GM23338 (cell line): ENCODE measurements at regions not wholly inside any gene's neighbourhood (a gene's known extent, or its start where the extent isn't known, plus 50 kb on each side); places are given as distances from the start of the nearest gene placed in this dataset.

ENCODE experiments used
- ATAC-seq: fragments of 200-7000 bp; cut with Tn5 transposase; 3 replicates; pipeline ENCODE4 v1.9.1; 2020
- DNase-seq: peaks from one replicate; pipeline ENCODE4 v3.0.0-alpha.2; 2015; ENCODE audit warnings: low spot score
- H2AFZ ChIP-seq: fragments of 200-600 bp; sonication (generic); 2 replicates; pipeline ENCODE4 v1.8.0; 2016; ENCODE audit warnings: antibody characterized with exemption, mild to moderate bottlenecking, moderate library complexity
- H3F3A ChIP-seq: fragments of 200-600 bp; sonication (generic); replicated peaks from 2 replicates; pipeline ENCODE4 v1.8.0; 2017; ENCODE audit warnings: antibody characterized with exemption, mixed run types, low read depth
- H3K27ac ChIP-seq: fragments of 200-600 bp; sonication (generic); 2 replicates; pipeline ENCODE4 v1.6.1; 2016; ENCODE audit warnings: low read depth
- H3K27me3 ChIP-seq: fragments of 200-600 bp; sonication (generic); 2 replicates; pipeline ENCODE4 v1.8.0; 2016; ENCODE audit warnings: mild to moderate bottlenecking, mixed run types, moderate library complexity; ENCODE audit not compliant: insufficient read depth
- H3K36me3 ChIP-seq: fragments of 200-600 bp; sonication (generic); 2 replicates; pipeline ENCODE4 v1.8.0; 2016; ENCODE audit warnings: mild to moderate bottlenecking; ENCODE audit not compliant: insufficient read depth
- H3K4me1 ChIP-seq: fragments of 200-600 bp; sonication (generic); 2 replicates; pipeline ENCODE4 v1.8.0; 2016; ENCODE audit warnings: mild to moderate bottlenecking, moderate library complexity; ENCODE audit not compliant: insufficient read depth
- H3K4me2 ChIP-seq: fragments of 200-600 bp; sonication (generic); 2 replicates; pipeline ENCODE4 v1.7.1; 2017; ENCODE audit warnings: mixed run types
- H3K4me3 ChIP-seq: fragments of 200-600 bp; sonication (generic); 2 replicates; pipeline ENCODE4 v1.6.1; 2016; ENCODE audit warnings: mixed run types
- H3K79me2 ChIP-seq: fragments of 200-600 bp; sonication (generic); replicated peaks from 2 replicates; pipeline ENCODE4 v1.8.0; 2017; ENCODE audit warnings: mild to moderate bottlenecking; ENCODE audit not compliant: insufficient read depth
- H3K9me2 ChIP-seq: fragments of 200-600 bp; sonication (generic); 2 replicates; pipeline ENCODE4 v1.8.0; 2017; ENCODE audit not compliant: insufficient read depth
- H4K20me1 ChIP-seq: fragments of 200-600 bp; sonication (generic); replicated peaks from 2 replicates; pipeline ENCODE4 v1.8.0; 2017; ENCODE audit warnings: mild to moderate bottlenecking; ENCODE audit not compliant: insufficient read depth
- H3K27ac Mint-ChIP-seq: 2 replicates; pipeline ENCODE4 v1.8.0; 2020; ENCODE audit warnings: inconsistent platforms, mild to moderate bottlenecking, moderate library complexity, mixed read lengths
- H3K27me3 Mint-ChIP-seq: 3 replicates; pipeline ENCODE4 v1.8.0; 2022; ENCODE audit warnings: low read depth, mild to moderate bottlenecking, moderate library complexity, mixed read lengths, inconsistent platforms; ENCODE audit not compliant: insufficient read depth, poor library complexity
- H3K36me3 Mint-ChIP-seq: 3 replicates; pipeline ENCODE4 v1.8.0; 2021; ENCODE audit warnings: low read depth, mild to moderate bottlenecking, inconsistent platforms, moderate library complexity, mixed read lengths
- H3K4me1 Mint-ChIP-seq: 3 replicates; pipeline ENCODE4 v1.8.0; 2020; ENCODE audit warnings: mild to moderate bottlenecking, inconsistent platforms, mixed read lengths
- H3K4me3 Mint-ChIP-seq: 3 replicates; pipeline ENCODE4 v1.8.0; 2021; ENCODE audit warnings: moderate library complexity, mild to moderate bottlenecking, inconsistent platforms, mixed read lengths
- H3K9me3 Mint-ChIP-seq: 3 replicates; pipeline ENCODE4 v1.8.0; 2020; ENCODE audit warnings: moderate library complexity, mild to moderate bottlenecking, inconsistent platforms, mixed read lengths
- CREB1 ChIP-seq: fragments of 250-450 bp; sonication (Bioruptor Pico); IDR thresholded peaks from 2 replicates; pipeline ENCODE4 v1.5.0; 2020; ENCODE audit warnings: low read depth, mild to moderate bottlenecking, moderate library complexity
- EZH2 ChIP-seq: fragments of 200-600 bp; sonication (generic); IDR thresholded peaks from one replicate; pipeline ENCODE4 v1.8.0; 2017; ENCODE audit warnings: antibody characterized with exemption, mild to moderate bottlenecking, low read depth; ENCODE audit not compliant: unreplicated experiment
- JUNB ChIP-seq: IDR thresholded peaks from one replicate; pipeline ENCODE4 v1.6.1; 2016; ENCODE audit warnings: antibody characterized with exemption; ENCODE audit not compliant: unreplicated experiment
- NANOG ChIP-seq: IDR thresholded peaks from 2 replicates; pipeline ENCODE4 v1.6.1; 2016; ENCODE audit warnings: antibody characterized with exemption, borderline replicate concordance
- POLR2AphosphoS5 ChIP-seq: IDR thresholded peaks from 2 replicates; pipeline ENCODE4 v1.6.1; 2016; ENCODE audit warnings: antibody characterized with exemption, low read depth
- REST ChIP-seq: IDR thresholded peaks from one replicate; pipeline ENCODE4 v1.6.1; 2018; ENCODE audit warnings: antibody characterized with exemption; ENCODE audit not compliant: unreplicated experiment
- STAT1 ChIP-seq: IDR thresholded peaks from one replicate; pipeline ENCODE4 v1.6.1; 2016; ENCODE audit warnings: antibody characterized with exemption; ENCODE audit not compliant: unreplicated experiment
- ZNF114 ChIP-seq: fragments of 250-450 bp; sonication (Bioruptor Pico); IDR thresholded peaks from 2 replicates; pipeline ENCODE4 v1.5.0; 2020; ENCODE audit warnings: mild to moderate bottlenecking, moderate library complexity
- ZNF331 ChIP-seq: fragments of 250-450 bp; sonication (Bioruptor Pico); IDR thresholded peaks from 2 replicates; pipeline ENCODE4 v1.5.0; 2020; ENCODE audit warnings: low read depth, mild to moderate bottlenecking, moderate library complexity
- ZNF462 ChIP-seq: fragments of 250-450 bp; sonication (Bioruptor Pico); IDR thresholded peaks from 2 replicates; pipeline ENCODE4 v1.5.0; 2020; ENCODE audit warnings: mild to moderate bottlenecking, moderate library complexity
- TF ChIP-seq, protein P1 (sequence below), 2 experiments: fragments of 200-600 bp in 1 of 2; sonication (generic) in 1 of 2; conservative IDR thresholded peaks; 2 replicates each; pipeline versions ENCODE4 v1.5.1 to v1.6.1; 2016 to 2017; ENCODE audit warnings: antibody characterized with exemption in 2 of 2, low read depth in 2 of 2, mild to moderate bottlenecking in 2 of 2, moderate library complexity in 1 of 2

GRCh38 chr13:68808456-68808855, 1299.2 kb upstream of the ATXN8OS start (continued):
- TF ChIP-seq ZNF462 (CRISPR knock-in tag) (no peak), EZH2 (no peak), STAT1 (no peak)
- TF ChIP-seq, protein P1, sequence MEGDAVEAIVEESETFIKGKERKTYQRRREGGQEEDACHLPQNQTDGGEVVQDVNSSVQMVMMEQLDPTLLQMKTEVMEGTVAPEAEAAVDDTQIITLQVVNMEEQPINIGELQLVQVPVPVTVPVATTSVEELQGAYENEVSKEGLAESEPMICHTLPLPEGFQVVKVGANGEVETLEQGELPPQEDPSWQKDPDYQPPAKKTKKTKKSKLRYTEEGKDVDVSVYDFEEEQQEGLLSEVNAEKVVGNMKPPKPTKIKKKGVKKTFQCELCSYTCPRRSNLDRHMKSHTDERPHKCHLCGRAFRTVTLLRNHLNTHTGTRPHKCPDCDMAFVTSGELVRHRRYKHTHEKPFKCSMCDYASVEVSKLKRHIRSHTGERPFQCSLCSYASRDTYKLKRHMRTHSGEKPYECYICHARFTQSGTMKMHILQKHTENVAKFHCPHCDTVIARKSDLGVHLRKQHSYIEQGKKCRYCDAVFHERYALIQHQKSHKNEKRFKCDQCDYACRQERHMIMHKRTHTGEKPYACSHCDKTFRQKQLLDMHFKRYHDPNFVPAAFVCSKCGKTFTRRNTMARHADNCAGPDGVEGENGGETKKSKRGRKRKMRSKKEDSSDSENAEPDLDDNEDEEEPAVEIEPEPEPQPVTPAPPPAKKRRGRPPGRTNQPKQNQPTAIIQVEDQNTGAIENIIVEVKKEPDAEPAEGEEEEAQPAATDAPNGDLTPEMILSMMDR (conservative IDR thresholded peaks at IDR 0.05; ENCODE audit: low read depth in 2 of 2): no peak

GRCh38 chr13:68806125-68806524, 1301.5 kb upstream of the ATXN8OS start:
- Histone ChIP-seq H3K36me3 (no peaks in the 10 kb centered on the region), H3F3A (no peaks in the 10 kb centered on the region), H3K27me3 (no peaks in the 10 kb centered on the region), H3K4me3 (no peak overlapping the region), H3K9me2 (no peaks in the 10 kb centered on the region), H2AFZ (peak overlapping the region; percentile 45; the same call in 1 of the 2 replicates), H3K4me1 (no peaks in the 10 kb centered on the region), H3K27ac (no peak overlapping the region), H3K4me2 (no peak overlapping the region), H4K20me1 (no peaks in the 10 kb centered on the region), H3K79me2 (no peaks in the 10 kb centered on the region)
- Mint-ChIP-seq H3K9me3 (no peaks in the 10 kb centered on the region), H3K4me1 (peaks cover 2% of the 10 kb centered on the region), H3K27me3 (no peaks in the 10 kb centered on the region), H3K27ac (no peak overlapping the region), H3K36me3 (no peaks in the 10 kb centered on the region), H3K4me3 (no peak overlapping the region)
- no peak for DNase-seq
- no peak for ATAC-seq
- TF ChIP-seq ZNF331 (CRISPR knock-in tag) (no peak), STAT1 (no peak), CREB1 (no peak), NANOG (no peak), POLR2AphosphoS5 (no peak), ZNF114 (CRISPR knock-in tag) (no peak), JUNB (no peak), REST (no peak)
- TF ChIP-seq, protein P1 (conservative IDR thresholded peaks at IDR 0.05; ENCODE audit: low read depth in 2 of 2): no peak
